Retinal pigment epithelial cell (primary cell): ENCODE measurements at regions not wholly inside any gene's neighbourhood (a gene's known extent, or its start where the extent isn't known, plus 50 kb on each side); places are given as distances from the start of the nearest gene placed in this dataset.

Source experiments
- DNase-seq: peaks from one replicate; pipeline ENCODE4 v3.0.0-alpha.2; 2010; ENCODE audit warnings: low read depth
- H3K4me3 ChIP-seq: 2 replicates; pipeline ENCODE4 v1.5.1; 2011; ENCODE audit warnings: mild to moderate bottlenecking, low read length, control low read depth, moderate library complexity
- CTCF ChIP-seq: conservative IDR thresholded peaks from 2 replicates; pipeline ENCODE4 v1.5.1; 2011; ENCODE audit warnings: low read depth, low read length, control low read depth, inconsistent platforms

- no peak for DNase-seq
- H3K4me3 ChIP-seq, result no peak overlapping the region
- TF ChIP-seq CTCF, result no peak
These were observed 80.7 kb upstream of the NETO1 start for GRCh38 chr18:72948439-72948838.

GRCh38 chr18:72942766-72943165 is 75.0 kb upstream of the NETO1 start:
- TF ChIP-seq CTCF, result no peak

GRCh38 chr18:72940986-72941385 is 73.2 kb upstream of the NETO1 start:
- TF ChIP-seq CTCF, result no peak
- DNase-seq, result no peak
- H3K4me3 ChIP-seq, result no peak overlapping the region

More at GRCh38 chr18:72942766-72943165, 75.0 kb upstream of the NETO1 start:
- H3K4me3 ChIP-seq, result no peak overlapping the region
- no peak for DNase-seq

GRCh38 chr18:72940509-72940908 is 72.7 kb upstream of the NETO1 start:
- no peak for DNase-seq
- H3K4me3 ChIP-seq, result no peak overlapping the region
- no peak for TF ChIP-seq CTCF

GRCh38 chr18:72935744-72936143 is 68.0 kb upstream of the NETO1 start:
- TF ChIP-seq CTCF, result no peak
- no peak overlapping the region for H3K4me3 ChIP-seq
- no peak for DNase-seq

- no peak overlapping the region for H3K4me3 ChIP-seq
- no peak for TF ChIP-seq CTCF
- DNase-seq, result no peak
These were observed 55.1 kb upstream of the NETO1 start for GRCh38 chr18:72922895-72923294.
